CD4-positive, alpha-beta T cell (primary cell): ENCODE measurements at regions not wholly inside any gene's neighbourhood (a gene's known extent, or its start where the extent isn't known, plus 50 kb on each side); places are given as distances from the start of the nearest gene placed in this dataset.

ENCODE experiments used
- ATAC-seq: fragments of 200-7000 bp; cut with Tn5 transposase; one replicate; pipeline ENCODE4 v1.10.0; 2022; ENCODE audit warnings: mild to moderate bottlenecking; ENCODE audit not compliant: poor library complexity
- CTCF ChIA-PET: fragments of 350-600 bp; sonication (Branson Sonifier 250); formaldehyde crosslinking; loops from one replicate; lab custom pipeline; 2021; ENCODE audit warnings: antibody characterized with exemption, inconsistent platforms; lab: Charles Lee
- POLR2A ChIA-PET: fragments of 350-600 bp; sonication (Branson Sonifier 250); formaldehyde crosslinking; loops from one replicate; lab custom pipeline; 2021; ENCODE audit warnings: antibody characterized with exemption, inconsistent platforms; lab: Charles Lee
- DNase-seq, 14 experiments: peaks; one replicate each; pipeline ENCODE4 v3.0.0-alpha.2; 2013 to 2020; ENCODE audit warnings: mixed read lengths in 2 of 14
- H3K27ac ChIP-seq, 2 donors: one replicate each; pipeline versions ENCODE4 v1.5.1 to v1.7.0; 2013; ENCODE audit warnings: low read length in 2 of 2, low read depth in 1 of 2, mild to moderate bottlenecking in 1 of 2
- H3K27me3 ChIP-seq, 2 experiments: 1 replicate in 1 of 2; 2 replicates in 1 of 2; pipeline versions ENCODE4 v1.6.1 to v1.7.0; 2013; ENCODE audit warnings: low read length in 2 of 2, control low read depth in 1 of 2, mild to moderate bottlenecking in 1 of 2, moderate library complexity in 1 of 2; ENCODE audit not compliant: insufficient read depth in 2 of 2, control insufficient read depth in 1 of 2
- H3K36me3 ChIP-seq: one replicate; pipeline ENCODE4 v1.6.1; 2013; ENCODE audit warnings: low read length, control low read depth; ENCODE audit not compliant: insufficient read depth
- H3K4me1 ChIP-seq: one replicate; pipeline ENCODE4 v1.6.1; 2013; ENCODE audit warnings: low read length, control low read depth; ENCODE audit not compliant: insufficient read depth
- H3K4me3 ChIP-seq: one replicate; pipeline ENCODE4 v1.5.1; 2013; ENCODE audit warnings: mild to moderate bottlenecking, low read length, moderate library complexity
- H3K9me3 ChIP-seq, 2 experiments: 1 replicate in 1 of 2; 2 replicates in 1 of 2; pipeline versions ENCODE4 v1.6.1 to v1.7.0; 2013; ENCODE audit warnings: low read length in 2 of 2, mild to moderate bottlenecking in 2 of 2, control low read depth in 1 of 2, moderate library complexity in 1 of 2; ENCODE audit not compliant: control insufficient read depth in 1 of 2, insufficient read depth in 1 of 2
- H3K27ac Mint-ChIP-seq: one replicate; pipeline ENCODE4 v1.8.0; 2020; ENCODE audit warnings: mixed read lengths
- H3K27me3 Mint-ChIP-seq: one replicate; pipeline ENCODE4 v1.8.0; 2021; ENCODE audit warnings: mixed read lengths
- H3K36me3 Mint-ChIP-seq: one replicate; pipeline ENCODE4 v1.8.0; 2021; ENCODE audit warnings: low read depth, mixed read lengths
- H3K4me1 Mint-ChIP-seq: one replicate; pipeline ENCODE4 v1.8.0; 2021; ENCODE audit warnings: low read depth, mixed read lengths
- H3K4me3 Mint-ChIP-seq: one replicate; pipeline ENCODE4 v1.8.0; 2020; ENCODE audit warnings: mild to moderate bottlenecking, mixed read lengths
- H3K9me3 Mint-ChIP-seq: one replicate; pipeline ENCODE4 v1.8.0; 2020; ENCODE audit warnings: mixed read lengths
- intact Hi-C, 2 experiments: fragments of 100-400 bp; cut with DNase I in 1 of 2; cut with micrococcal nuclease in 1 of 2; formaldehyde crosslinking; loops; one replicate each; pipeline versions ENCODE4 v1.15.1 to v1.9.0; 2023 to 2025; cut with DNase I, micrococcal nuclease
- TF ChIP-seq, protein P1 (sequence below): fragments of 200-600 bp; IDR thresholded peaks from one replicate; pipeline ENCODE4 v1.8.0; 2022; ENCODE audit warnings: antibody characterized with exemption, mild to moderate bottlenecking

- H3K36me3 ChIP-seq = no peaks in the 10 kb centered on the region
- H3K4me3 Mint-ChIP-seq = no peak overlapping the region
- ChIA-PET POLR2A (no interaction called here), CTCF (no interaction called here)
- no peaks in the 10 kb centered on the region for H3K9me3 Mint-ChIP-seq
- H3K27ac Mint-ChIP-seq = no peak overlapping the region
- ATAC-seq (no peak), DNase-seq (no peak)
- TF ChIP-seq, protein P1, sequence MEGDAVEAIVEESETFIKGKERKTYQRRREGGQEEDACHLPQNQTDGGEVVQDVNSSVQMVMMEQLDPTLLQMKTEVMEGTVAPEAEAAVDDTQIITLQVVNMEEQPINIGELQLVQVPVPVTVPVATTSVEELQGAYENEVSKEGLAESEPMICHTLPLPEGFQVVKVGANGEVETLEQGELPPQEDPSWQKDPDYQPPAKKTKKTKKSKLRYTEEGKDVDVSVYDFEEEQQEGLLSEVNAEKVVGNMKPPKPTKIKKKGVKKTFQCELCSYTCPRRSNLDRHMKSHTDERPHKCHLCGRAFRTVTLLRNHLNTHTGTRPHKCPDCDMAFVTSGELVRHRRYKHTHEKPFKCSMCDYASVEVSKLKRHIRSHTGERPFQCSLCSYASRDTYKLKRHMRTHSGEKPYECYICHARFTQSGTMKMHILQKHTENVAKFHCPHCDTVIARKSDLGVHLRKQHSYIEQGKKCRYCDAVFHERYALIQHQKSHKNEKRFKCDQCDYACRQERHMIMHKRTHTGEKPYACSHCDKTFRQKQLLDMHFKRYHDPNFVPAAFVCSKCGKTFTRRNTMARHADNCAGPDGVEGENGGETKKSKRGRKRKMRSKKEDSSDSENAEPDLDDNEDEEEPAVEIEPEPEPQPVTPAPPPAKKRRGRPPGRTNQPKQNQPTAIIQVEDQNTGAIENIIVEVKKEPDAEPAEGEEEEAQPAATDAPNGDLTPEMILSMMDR = no peak
- no peaks in the 10 kb centered on the region for H3K4me1 ChIP-seq
- intact Hi-C loops = no loop called here
- no peaks in the 10 kb centered on the region for H3K36me3 Mint-ChIP-seq
- H3K4me1 Mint-ChIP-seq = no peaks in the 10 kb centered on the region
- H3K9me3 ChIP-seq = peaks cover 0 to 3% of the 10 kb centered on the region in 2 experiments
- H3K27me3 ChIP-seq = peaks cover 6 to 18% of the 10 kb centered on the region in 2 experiments
- H3K4me3 ChIP-seq = no peak overlapping the region
- H3K27me3 Mint-ChIP-seq = peaks cover 24% of the 10 kb centered on the region
- H3K27ac ChIP-seq = no peak overlapping the region
Observed at GRCh38 chr10:25766213-25766612, 167.8 kb upstream of the MYO3A start.

DNA sequence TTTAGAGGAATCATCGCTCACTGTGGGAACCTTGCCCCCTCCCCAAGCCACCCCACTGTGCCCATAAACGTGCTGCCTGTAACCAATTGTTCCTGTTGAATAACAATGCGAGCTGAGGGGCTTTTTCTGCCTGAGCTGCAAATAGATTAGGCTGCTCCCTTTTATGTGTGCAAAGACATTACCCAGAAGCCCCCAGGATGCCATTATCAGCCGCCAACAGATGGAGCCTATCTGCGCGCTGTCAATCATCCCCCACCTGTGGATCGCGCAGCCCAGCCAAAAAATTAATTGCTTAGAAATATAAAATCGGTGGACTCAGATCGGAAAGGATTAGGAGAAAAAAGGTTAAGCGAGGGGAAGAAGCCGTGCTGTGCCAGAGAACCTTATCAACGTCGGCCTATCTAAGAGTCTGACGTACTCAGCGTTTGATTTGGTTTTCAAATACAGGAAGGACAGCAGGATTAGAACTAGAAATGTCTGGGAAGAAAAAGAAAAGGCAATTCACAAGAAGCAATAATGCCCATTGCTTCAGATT lies 167.3 kb upstream of the MYO3A start:
- Mint-ChIP-seq H3K4me1 (no peaks in the 10 kb centered on the region), H3K4me3 (no peak overlapping the region), H3K27ac (no peak overlapping the region), H3K9me3 (no peaks in the 10 kb centered on the region), H3K36me3 (no peaks in the 10 kb centered on the region), H3K27me3 (peaks cover 24% of the 10 kb centered on the region)
- POLR2A ChIA-PET = no interaction called here
- no peak for ATAC-seq
- Histone ChIP-seq H3K36me3 (no peaks in the 10 kb centered on the region), H3K4me1 (no peaks in the 10 kb centered on the region), H3K9me3 (peaks cover 0 to 3% of the 10 kb centered on the region in 2 experiments), H3K4me3 (no peak overlapping the region), H3K27ac (no peak overlapping the region), H3K27me3 (peaks cover 6 to 18% of the 10 kb centered on the region in 2 experiments)
- no peak for DNase-seq
- TF ChIP-seq, protein P1 = no peak
- intact Hi-C loops = no loop called here
- CTCF ChIA-PET = no interaction called here

DNA sequence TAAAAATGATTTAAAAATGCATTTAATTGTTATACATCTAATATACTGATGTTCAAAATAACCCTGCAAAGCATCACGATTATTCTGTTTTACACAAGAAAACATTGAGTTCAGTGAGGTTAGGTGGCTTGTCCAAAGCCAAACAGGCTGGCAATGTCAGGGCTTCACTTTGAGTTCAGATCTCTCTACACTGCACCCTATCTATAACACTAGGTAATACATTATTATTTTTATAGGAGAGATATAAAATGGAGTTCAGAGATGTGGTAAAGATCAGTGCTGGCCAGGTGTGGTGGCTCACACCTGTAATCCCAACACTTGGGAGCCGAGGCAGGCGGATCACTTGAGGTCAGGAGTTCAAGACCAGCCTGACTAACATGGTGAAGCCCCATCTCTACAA lies 165.9 kb upstream of the MYO3A start:
- H3K9me3 ChIP-seq = no peaks in the 10 kb centered on the region
- H3K4me1 ChIP-seq = no peaks in the 10 kb centered on the region
- H3K27me3 ChIP-seq = peaks cover 6 to 18% of the 10 kb centered on the region in 2 experiments
- no peak overlapping the region for H3K27ac ChIP-seq
- no peak overlapping the region for H3K4me3 ChIP-seq
- DNase-seq = no peak
- Mint-ChIP-seq H3K4me1 (no peaks in the 10 kb centered on the region), H3K36me3 (no peaks in the 10 kb centered on the region), H3K27me3 (peaks cover 24% of the 10 kb centered on the region), H3K4me3 (no peak overlapping the region), H3K9me3 (no peaks in the 10 kb centered on the region), H3K27ac (no peak overlapping the region)
- H3K36me3 ChIP-seq = no peaks in the 10 kb centered on the region
- CTCF ChIA-PET = no interaction called here
- no peak for ATAC-seq
- POLR2A ChIA-PET = no interaction called here
- intact Hi-C loops = no loop called here
- TF ChIP-seq, protein P1 = no peak
